ENCODE measurements at regions not wholly inside any gene's neighbourhood (a gene's known extent, or its start where the extent isn't known, plus 50 kb on each side); places are given as distances from the start of the nearest gene placed in this dataset.

DNA sequence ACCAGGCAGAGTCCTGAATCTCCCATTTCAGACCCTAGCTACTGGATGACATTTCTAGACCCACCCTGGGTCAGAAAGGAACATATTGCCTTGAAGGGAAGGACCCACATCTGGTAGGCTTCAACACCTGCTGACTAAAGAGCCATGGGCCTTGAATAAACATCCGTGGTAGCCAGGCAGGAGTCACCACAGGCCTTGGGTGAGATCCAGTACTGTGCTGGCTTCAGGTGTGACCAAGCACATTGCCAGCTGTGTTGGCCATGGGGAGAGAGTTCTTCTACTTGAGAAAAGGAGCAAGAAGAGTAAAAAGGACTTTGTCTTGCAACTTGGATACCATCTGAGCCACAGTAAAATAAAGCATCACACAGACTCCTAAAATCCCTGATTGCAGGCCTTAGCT, 332.6 kb downstream of the SLC16A7 start:
- no peak for DNase-seq (ENCODE audit: low read depth in 2 of 2)

DNA sequence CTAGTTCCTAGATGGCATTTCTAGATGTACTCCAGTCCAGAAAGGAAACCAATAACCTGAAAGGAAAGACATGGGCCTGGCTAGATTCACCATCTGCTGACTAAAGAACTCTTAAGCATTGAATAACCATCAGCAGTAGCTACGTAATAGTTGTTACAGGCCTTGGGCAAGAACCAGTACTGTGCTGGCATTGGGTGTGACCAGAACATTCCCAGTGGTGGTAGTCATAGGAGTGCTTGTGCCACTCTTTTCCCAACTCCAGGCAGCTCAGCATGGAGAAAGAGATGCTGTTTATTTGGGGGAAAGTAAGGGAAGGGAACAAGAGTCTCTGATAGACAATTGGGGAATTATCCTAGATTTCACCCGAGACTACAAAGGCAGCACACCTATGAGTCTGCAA, 333.3 kb downstream of the SLC16A7 start:
- DNase-seq (ENCODE audit: low read depth in 2 of 2), result no peak

- no peak for DNase-seq (ENCODE audit: low read depth in 2 of 2)
Observed at GRCh38 chr12:59934486-59934885, 338.7 kb downstream of the SLC16A7 start.

DNA sequence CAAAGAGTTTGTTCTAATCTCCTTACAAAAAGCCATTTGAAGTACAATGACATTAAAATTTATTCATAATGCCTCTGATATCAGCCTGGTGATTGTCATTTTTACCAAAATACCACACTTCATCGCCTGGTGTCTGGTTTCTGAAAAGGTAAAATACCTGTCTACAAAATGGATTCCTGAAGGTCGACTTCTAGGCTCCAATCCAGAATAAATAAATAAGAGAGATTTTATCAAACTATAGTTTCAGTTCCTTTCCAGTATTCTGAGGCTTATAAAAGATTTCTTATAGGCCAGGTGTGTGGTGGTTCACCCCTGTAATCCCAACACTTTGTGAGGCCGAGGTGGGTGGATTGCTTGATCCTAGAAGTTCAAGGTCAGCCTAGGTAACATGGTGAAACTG, 340.7 kb downstream of the SLC16A7 start:
- no peak for DNase-seq (ENCODE audit: low read depth in 2 of 2)

DNA sequence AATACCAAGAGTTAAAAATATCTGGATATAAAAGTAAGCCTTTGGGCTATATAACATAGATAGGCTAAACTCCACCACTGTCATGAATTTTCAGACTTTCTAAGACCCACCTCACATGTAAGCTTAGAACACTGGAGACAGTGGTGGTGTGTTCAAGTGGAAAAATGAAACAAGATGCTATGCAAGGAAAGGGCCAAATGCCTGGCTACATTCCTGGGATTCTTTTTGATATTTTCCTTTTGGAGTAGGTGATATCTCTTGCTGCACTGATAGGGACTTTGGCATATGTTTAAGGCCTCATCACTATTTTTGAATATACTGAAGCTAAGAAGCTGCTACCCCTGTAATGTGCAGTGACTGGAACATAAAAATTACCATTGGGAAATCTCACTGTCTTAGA, 341.3 kb downstream of the SLC16A7 start:
- DNase-seq (ENCODE audit: low read depth in 2 of 2), result peak in 1 of 2 experiments; percentile 28

- no peak for DNase-seq (ENCODE audit: low read depth in 2 of 2)
Observed at GRCh38 chr12:59938190-59938962, 342.5 kb downstream of the SLC16A7 start.

DNA sequence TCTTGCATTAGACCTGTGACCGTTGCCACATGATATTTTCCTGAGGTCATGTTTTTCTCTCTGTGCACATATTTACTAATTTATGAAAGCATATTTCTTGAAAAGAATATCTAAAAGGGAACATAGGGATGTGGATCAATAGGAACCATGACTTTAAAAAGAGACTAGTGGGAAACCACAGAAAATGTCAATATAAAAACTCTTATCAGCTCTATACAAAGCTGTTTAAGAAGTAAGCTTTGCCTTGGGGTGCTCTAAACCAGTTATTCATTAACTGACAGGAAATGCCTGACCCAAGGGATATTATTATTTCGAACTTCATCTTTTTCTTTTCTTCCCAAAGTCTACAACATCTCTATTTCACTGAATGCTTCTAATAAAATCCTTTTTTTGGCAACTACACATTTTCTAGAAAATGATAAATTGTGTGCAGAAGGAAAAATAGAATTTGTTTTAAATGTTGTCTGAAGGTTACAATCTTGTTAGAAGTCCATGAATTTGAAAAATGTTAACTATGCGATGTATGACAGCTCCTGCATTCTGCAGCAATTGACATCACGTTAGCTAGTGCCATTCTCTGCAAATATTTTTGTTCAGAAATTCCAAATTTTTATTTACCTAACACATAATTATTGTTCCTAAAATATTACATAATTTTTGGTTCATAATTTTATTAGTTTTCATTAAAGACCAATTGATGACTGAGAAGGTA, 345.0 kb downstream of the SLC16A7 start:
- no peak for DNase-seq (ENCODE audit: low read depth in 2 of 2)

GRCh38 chr12:59941461-59941860, 345.6 kb downstream of the SLC16A7 start:
- DNase-seq (ENCODE audit: low read depth in 2 of 2), result no peak

- DNase-seq (ENCODE audit: low read depth in 2 of 2), result no peak
Observed at GRCh38 chr12:59944177-59944576, 348.3 kb downstream of the SLC16A7 start.

DNA sequence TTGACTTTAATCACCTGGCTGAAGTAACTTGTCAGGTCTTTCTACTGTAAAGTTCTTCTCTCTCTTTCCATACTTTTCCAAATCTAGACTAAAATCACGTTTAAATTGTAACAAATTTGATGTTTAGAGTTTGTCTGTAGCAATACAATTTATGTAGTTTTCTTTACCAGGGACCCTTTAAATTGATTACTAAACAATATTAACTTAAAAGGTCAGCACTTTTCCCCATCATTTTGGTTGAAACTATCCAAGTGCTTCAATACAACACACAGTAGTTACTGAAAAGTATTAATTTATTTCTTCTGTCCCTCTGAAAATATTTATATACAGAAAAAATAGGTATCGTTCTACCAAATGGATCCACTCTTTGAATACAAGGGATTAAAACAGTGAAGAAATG, 350.8 kb downstream of the SLC16A7 start:
- DNase-seq (ENCODE audit: low read depth in 2 of 2), result no peak

DNA sequence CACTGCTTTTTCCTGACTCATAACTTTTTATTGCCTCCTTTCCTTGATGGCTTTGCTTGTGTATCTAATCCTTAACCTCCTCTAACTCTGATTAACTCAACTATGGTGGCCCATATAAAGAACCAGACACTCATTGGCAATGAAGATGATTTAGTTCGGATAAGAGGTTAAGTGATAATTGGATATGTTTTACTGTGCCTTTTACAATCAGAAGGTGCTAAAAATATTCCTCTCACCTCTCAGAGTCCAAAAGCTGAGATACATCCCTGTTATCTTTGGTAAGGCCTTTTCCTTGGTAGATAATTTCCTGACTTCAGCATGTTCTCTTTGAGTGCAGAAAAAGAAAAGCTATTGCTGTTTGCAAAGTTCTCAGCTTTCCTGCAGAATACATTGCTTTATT, 367.7 kb downstream of the SLC16A7 start:
- DNase-seq (ENCODE audit: low read depth in 2 of 2), result no peak

- peak; percentile 88 to 90 for DNase-seq (ENCODE audit: low read depth in 2 of 2)
Observed at GRCh38 chr12:59972905-59973304, 377.1 kb downstream of the SLC16A7 start.

- DNase-seq (ENCODE audit: low read depth in 2 of 2), result peak; percentile 92 to 93
Observed at GRCh38 chr12:59973515-59973914, 377.7 kb downstream of the SLC16A7 start.

DNA sequence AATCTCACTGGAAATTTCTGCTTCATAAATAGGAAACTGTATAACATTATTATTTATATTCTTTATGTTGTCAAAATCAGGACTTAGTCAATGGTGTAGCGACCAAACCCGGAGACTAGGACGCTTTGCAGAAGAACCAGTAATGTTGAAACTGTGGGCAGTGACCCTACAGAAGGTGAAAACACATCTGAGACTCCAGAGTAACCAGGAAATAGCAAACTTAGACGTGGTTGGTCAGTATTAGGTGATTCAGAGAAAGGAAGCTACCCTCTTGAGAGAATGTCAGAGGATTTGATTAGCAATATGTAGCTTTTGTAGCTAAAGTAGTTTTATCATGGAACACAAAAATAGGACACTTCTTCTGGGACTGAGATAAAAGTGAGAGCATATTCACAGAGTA, 381.9 kb downstream of the SLC16A7 start:
- DNase-seq (ENCODE audit: low read depth in 2 of 2), result no peak

DNA sequence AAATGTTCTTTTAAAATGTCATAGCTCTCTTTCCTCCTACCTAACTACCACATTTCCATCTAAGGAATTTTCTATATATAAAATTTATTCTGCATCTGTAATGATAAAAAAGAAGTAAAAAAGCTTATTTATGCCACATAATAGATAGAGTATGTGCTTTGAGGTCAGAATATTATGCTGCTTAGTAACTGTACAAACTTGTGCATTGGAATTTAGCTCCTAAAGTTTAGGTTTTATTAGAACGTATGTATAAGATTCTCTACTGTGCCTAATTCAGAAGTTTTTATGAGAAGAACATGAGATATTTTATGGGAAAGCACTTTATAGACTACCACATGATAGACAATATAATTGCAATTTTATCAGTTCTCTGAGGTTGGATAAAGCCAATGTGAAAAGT, 384.6 kb downstream of the SLC16A7 start:
- DNase-seq (ENCODE audit: low read depth in 2 of 2), result peak; percentile 60 to 65

- no peak for DNase-seq (ENCODE audit: low read depth in 2 of 2)
Observed at GRCh38 chr12:59999291-59999690, 403.5 kb downstream of the SLC16A7 start.

DNA sequence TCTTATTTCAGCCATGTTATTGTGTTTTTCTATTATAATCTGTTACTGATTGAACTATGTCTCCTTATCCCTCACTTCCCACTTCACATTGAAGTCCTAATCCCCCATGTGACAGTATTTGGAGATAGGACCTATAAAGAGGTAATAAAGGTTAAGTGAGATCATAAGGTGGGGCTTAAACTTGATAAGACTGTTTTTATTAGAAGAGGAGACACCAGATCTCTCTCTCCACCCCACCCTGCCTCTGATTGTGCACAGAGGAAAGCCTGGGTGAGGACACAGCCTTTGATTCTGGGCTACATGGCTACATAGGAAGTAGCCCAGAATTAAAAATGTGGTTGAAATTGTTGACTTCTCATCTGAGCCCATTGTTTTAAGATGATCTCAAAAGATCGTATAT, 414.7 kb downstream of the SLC16A7 start:
- no peak for DNase-seq (ENCODE audit: low read depth in 2 of 2)

DNA sequence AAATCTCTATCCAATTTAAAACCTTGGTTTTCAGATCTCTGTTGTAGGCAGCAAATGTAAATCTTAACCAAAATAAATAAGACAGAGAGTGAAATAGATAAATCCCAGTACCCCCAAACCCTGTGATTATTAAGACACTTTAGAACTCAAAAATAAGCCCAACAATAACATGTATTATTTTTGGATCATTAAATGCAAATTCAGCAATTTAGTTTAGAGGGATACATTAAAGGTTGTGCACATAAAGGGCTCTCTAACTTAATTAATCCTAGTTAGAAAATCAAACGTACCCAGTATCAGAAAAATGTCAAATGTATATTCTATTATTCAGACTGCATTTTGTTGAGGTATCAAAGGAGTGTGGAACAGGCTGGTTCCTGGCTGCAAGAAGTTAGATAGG, 416.8 kb downstream of the SLC16A7 start:
- no peak for DNase-seq (ENCODE audit: low read depth in 2 of 2)

GRCh38 chr12:60014436-60014835, 418.6 kb downstream of the SLC16A7 start:
- DNase-seq (ENCODE audit: low read depth in 2 of 2), result no peak

DNA sequence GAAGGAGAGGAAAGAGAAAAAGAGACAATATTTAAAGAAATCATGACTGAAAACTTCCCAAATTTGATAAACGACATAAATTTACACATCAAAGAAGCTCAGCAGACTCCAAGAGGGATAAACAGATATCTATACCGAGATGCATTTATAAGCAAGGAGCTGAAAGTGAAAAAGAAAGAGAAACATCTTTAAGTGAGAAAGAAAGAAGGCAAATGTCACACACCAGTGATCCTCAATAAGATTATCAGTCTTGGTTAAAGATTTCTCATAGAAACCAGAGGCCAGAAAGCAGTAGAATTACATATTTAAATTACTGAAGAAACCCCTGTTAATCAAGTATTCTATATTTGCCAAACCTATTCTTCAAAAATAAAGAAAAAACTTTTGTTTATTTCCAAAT, 424.2 kb downstream of the SLC16A7 start:
- DNase-seq (ENCODE audit: low read depth in 2 of 2), result no peak

DNA sequence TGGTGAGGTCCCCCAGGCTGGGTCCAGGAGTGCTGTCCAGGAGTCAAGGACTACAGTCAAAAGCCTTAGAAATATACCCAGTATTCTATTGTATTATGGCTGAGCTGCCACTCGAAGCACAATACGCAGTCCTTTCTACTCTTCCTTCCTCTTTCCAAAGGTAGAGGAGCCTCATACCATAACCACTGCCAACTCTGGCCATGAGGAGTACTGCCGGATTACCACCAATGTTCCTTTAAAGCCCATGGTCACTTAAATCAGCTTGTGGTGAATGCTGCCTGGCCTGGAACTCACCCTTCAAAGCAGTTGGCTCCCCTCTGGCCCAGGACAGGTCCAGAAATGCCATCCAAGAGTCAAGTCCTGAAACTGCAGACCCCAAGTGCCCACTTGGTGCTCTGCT, 425.4 kb downstream of the SLC16A7 start:
- DNase-seq (ENCODE audit: low read depth in 2 of 2), result no peak

- no peak for DNase-seq (ENCODE audit: low read depth in 2 of 2)
Observed at GRCh38 chr12:60027266-60027665, 431.4 kb downstream of the SLC16A7 start.

DNA sequence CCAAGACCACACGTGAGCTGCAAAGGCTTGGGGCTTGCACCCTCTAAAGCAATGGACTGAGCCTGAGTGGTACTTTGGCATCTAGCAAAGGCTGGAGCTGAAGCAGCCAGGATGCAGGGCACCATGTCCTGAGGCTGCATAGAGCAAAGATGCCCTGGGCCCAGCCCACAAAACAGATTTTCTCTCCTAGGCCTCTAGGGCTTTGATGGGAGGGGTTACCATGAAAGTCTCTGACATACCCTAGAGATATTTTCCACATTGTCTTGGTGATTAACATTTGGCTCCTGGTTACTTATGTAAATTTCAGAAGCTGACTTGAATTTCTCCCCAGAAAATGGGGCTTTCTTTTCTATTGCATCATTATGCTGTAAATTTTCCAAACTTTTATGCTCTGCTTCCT, 438.3 kb downstream of the SLC16A7 start:
- DNase-seq (ENCODE audit: low read depth in 2 of 2), result no peak

Data from fibroblast of skin of left quadriceps (primary cell).